CD4-positive, alpha-beta T cell treated with Interleukin-17A for 1 hour (primary cell): ENCODE measurements at regions not wholly inside any gene's neighbourhood (a gene's known extent, or its start where the extent isn't known, plus 50 kb on each side); places are given as distances from the start of the nearest gene placed in this dataset.
"Not testable (repeated sequence)": the region's sequence is repeated elsewhere in the genome, so short reads cannot be mapped to it uniquely, and the experiment has no call there.

ENCODE experiments used
- DNase-seq: peaks from one replicate; pipeline ENCODE4 v3.0.0-alpha.2; 2020

DNA sequence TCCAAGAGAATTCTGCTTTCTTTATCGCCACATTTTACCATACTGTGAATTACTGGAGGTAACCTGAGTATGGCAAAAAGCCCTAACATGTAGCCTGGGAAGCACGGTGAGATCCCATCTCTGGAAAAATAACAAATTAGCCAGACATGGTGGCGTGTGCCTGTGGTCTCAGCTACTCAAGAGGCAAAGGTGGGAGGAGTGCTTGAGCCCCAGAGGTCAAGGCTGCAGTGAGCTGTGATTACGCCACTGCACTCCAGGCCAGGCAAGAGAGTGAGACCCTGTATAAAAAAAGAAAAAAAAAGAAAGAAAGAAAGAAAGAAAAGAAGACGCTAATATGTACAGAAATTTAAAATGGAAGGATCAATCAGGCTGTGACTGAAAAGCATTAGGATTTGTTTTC, 57.7 kb upstream of the SESTD1 start:
- DNase-seq, result no peak

DNA sequence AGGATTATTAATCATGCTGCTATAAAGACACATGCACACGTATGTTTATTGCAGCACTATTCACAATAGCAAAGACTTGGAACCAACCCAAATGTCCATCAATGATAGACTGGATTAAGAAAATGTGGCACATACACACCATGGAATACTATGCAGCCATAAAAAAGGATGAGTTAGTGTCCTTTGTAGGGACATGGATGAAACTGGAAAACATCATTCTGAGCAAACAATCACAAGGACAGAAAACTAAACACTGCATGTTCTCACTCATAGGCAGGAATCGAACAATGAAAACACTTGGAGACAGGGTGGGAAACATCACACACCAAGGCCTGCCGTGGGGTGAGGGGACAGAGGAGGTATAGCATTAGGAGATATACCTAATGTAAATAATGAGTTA, 56.4 kb upstream of the SESTD1 start:
- not testable (repeated sequence) for DNase-seq

DNA sequence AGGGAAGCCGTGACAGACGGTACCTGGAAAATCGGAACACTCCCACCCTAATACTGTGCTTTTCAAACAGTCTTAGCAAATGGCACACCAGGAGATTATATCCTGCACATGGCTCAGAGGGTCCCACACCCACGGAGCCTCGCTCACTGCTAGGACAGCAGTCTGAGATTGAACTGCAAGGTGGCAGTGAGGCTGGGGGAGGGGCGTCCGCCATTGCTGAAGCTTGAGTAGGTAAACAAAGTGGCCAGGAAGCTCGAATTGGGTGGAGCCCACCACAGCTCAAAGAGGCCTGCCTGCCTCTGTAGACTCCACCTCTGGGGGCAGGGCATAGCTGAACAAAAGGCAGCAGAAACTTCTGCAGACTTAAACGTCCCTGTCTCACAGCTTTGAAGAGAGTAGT, 50.1 kb upstream of the SESTD1 start:
- DNase-seq, result not testable (repeated sequence)
